ENCODE measurements at regions not wholly inside any gene's neighbourhood (a gene's known extent, or its start where the extent isn't known, plus 50 kb on each side); places are given as distances from the start of the nearest gene placed in this dataset.

DNA sequence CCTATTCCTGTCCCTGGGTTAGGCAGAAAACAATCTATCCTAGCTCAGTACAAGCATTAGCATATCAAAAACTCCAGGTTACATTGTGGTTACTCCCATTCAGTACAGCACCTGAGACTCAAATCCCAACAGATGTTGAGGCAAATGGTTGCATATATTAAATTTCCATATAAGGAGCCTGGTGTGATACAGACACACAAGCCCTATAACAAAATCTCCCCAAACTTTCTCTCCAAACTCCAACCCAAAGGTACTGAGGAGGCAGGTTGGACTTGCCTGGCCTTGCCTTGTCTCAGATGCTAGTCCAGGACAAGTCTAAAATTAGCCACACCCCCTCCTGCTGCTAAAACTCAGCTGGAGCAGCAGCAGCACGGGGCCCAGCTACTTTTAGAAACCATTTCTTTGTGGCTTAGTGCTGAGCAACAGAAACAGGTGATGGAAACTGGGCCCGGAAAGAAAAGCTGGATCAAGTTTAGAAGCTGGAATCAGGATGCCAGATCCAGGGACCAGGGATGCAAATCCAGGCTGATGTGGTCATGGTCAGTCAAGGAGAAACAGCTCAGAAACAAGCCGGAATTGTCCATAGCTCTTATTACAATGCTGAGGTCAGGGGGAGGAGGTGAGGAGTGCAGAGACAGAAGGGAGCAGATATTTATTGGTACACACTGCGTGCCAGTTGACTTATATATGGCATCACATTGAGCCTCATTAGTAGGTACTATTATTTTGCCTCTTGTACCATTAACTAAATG, 73.7 kb upstream of the AMOTL1 start:
- Mint-ChIP-seq H3K4me3 (no peak overlapping the region), H3K27ac (no peak overlapping the region), H3K36me3 (no peaks in the 10 kb centered on the region), H3K27me3 (peaks cover 16 to 21% of the 10 kb centered on the region in 2 donors), H3K4me1 (no peaks in the 10 kb centered on the region), H3K9me3 (no peaks in the 10 kb centered on the region)
- H3K4me3 ChIP-seq (ENCODE audit: control insufficient read depth in 1 of 2, extremely low read depth in 1 of 2, low read length in 1 of 2): no peak overlapping the region
- no peaks in the 10 kb centered on the region for H3K36me3 ChIP-seq (ENCODE audit: control insufficient read depth in 2 of 2, extremely low read depth in 1 of 2, insufficient read depth in 1 of 2, low read length in 1 of 2)
- DNase-seq (no peak), ATAC-seq (replicated peaks in 1 of 4) (no peak)
- ChIA-PET POLR2A (no interaction called here), CTCF (no interaction called here)
- H3K9me3 ChIP-seq: no peaks in the 10 kb centered on the region
- no peaks in the 10 kb centered on the region for H3K4me1 ChIP-seq (ENCODE audit: control insufficient read depth in 1 of 2, extremely low read depth in 1 of 2, insufficient read depth in 2 of 2, low read length in 2 of 2)
- WGBS (ENCODE audit: insufficient coverage): 71% methylated on average over 3 of the region's 4 CpGs
- no peak overlapping the region for H3K27ac ChIP-seq (ENCODE audit: low read length)
- H3K27me3 ChIP-seq (replicated peaks in 1 of 2; ENCODE audit: control insufficient read depth in 2 of 2, extremely low read depth in 1 of 2, insufficient read depth in 2 of 2, low read length in 1 of 2): peaks cover 0 to 3% of the 10 kb centered on the region in 2 experiments

GRCh38 chr11:94697156-94697555, 71.0 kb upstream of the AMOTL1 start:
- Mint-ChIP-seq H3K4me3 (no peak overlapping the region), H3K9me3 (no peaks in the 10 kb centered on the region), H3K27me3 (peaks cover 19 to 20% of the 10 kb centered on the region in 2 donors), H3K4me1 (no peaks in the 10 kb centered on the region), H3K36me3 (no peaks in the 10 kb centered on the region), H3K27ac (no peak overlapping the region)
- ATAC-seq (replicated peaks in 1 of 4) (no peak), DNase-seq (no peak)
- POLR2A ChIA-PET: no interaction called here
- H3K9me3 ChIP-seq: no peaks in the 10 kb centered on the region
- no peaks in the 10 kb centered on the region for H3K36me3 ChIP-seq (ENCODE audit: control insufficient read depth in 2 of 2, extremely low read depth in 1 of 2, insufficient read depth in 1 of 2, low read length in 1 of 2)
- CTCF ChIA-PET: no interaction called here
- no peak overlapping the region for H3K27ac ChIP-seq (ENCODE audit: low read length)
- no peaks in the 10 kb centered on the region for H3K4me1 ChIP-seq (ENCODE audit: control insufficient read depth in 1 of 2, extremely low read depth in 1 of 2, insufficient read depth in 2 of 2, low read length in 2 of 2)
- H3K27me3 ChIP-seq (replicated peaks in 1 of 2; ENCODE audit: control insufficient read depth in 2 of 2, extremely low read depth in 1 of 2, insufficient read depth in 2 of 2, low read length in 1 of 2): peaks cover 0 to 3% of the 10 kb centered on the region in 2 experiments
- H3K4me3 ChIP-seq (ENCODE audit: control insufficient read depth in 1 of 2, extremely low read depth in 1 of 2, low read length in 1 of 2): no peak overlapping the region

- H3K9me3 ChIP-seq: no peaks in the 10 kb centered on the region
- ATAC-seq (replicated peaks in 1 of 4) (no peak), DNase-seq (no peak)
- no peaks in the 10 kb centered on the region for H3K4me1 ChIP-seq (ENCODE audit: control insufficient read depth in 1 of 2, extremely low read depth in 1 of 2, insufficient read depth in 2 of 2, low read length in 2 of 2)
- no peaks in the 10 kb centered on the region for H3K36me3 Mint-ChIP-seq
- H3K27ac Mint-ChIP-seq: no peak overlapping the region
- no peak overlapping the region for H3K4me3 ChIP-seq (ENCODE audit: control insufficient read depth in 1 of 2, extremely low read depth in 1 of 2, low read length in 1 of 2)
- ChIA-PET CTCF (no interaction called here), POLR2A (interaction anchor here in 1 of 2 donors (1.0 kb wide), 1 partner anchor 110 kb away, joined by 5 read pairs; no protein-coding TSS in a partner anchor)
- WGBS (ENCODE audit: insufficient coverage): no CpG with 5 or more reads among the region's 1 CpG
- H3K36me3 ChIP-seq (ENCODE audit: control insufficient read depth in 2 of 2, extremely low read depth in 1 of 2, insufficient read depth in 1 of 2, low read length in 1 of 2): no peaks in the 10 kb centered on the region
- no peak overlapping the region for H3K27ac ChIP-seq (ENCODE audit: low read length)
- peaks cover 10 to 21% of the 10 kb centered on the region in 2 donors for H3K27me3 Mint-ChIP-seq
- no peaks in the 10 kb centered on the region for H3K9me3 Mint-ChIP-seq
- H3K4me3 Mint-ChIP-seq: no peak overlapping the region
- no peaks in the 10 kb centered on the region for H3K4me1 Mint-ChIP-seq
- H3K27me3 ChIP-seq (replicated peaks in 1 of 2; ENCODE audit: control insufficient read depth in 2 of 2, extremely low read depth in 1 of 2, insufficient read depth in 2 of 2, low read length in 1 of 2): no peaks in the 10 kb centered on the region
These were observed 67.5 kb upstream of the AMOTL1 start for GRCh38 chr11:94700622-94701021.

GRCh38 chr11:94702481-94702880, 65.7 kb upstream of the AMOTL1 start:
- H3K36me3 ChIP-seq (ENCODE audit: control insufficient read depth in 2 of 2, extremely low read depth in 1 of 2, insufficient read depth in 1 of 2, low read length in 1 of 2): no peaks in the 10 kb centered on the region
- H3K4me3 ChIP-seq (ENCODE audit: control insufficient read depth in 1 of 2, extremely low read depth in 1 of 2, low read length in 1 of 2): no peak overlapping the region
- H3K27me3 Mint-ChIP-seq: peaks cover 4 to 11% of the 10 kb centered on the region in 2 donors
- POLR2A ChIA-PET: no interaction called here
- CTCF ChIA-PET: no interaction called here
- no CpG with 5 or more reads among the region's 1 CpG for WGBS (ENCODE audit: insufficient coverage)
- no peak overlapping the region for H3K4me3 Mint-ChIP-seq
- no peaks in the 10 kb centered on the region for H3K4me1 ChIP-seq (ENCODE audit: control insufficient read depth in 1 of 2, extremely low read depth in 1 of 2, insufficient read depth in 2 of 2, low read length in 2 of 2)
- H3K9me3 Mint-ChIP-seq: no peaks in the 10 kb centered on the region
- no peaks in the 10 kb centered on the region for H3K9me3 ChIP-seq
- ATAC-seq (replicated peaks in 1 of 4): no peak
- H3K27ac ChIP-seq (ENCODE audit: low read length): no peak overlapping the region
- no peak for DNase-seq
- no peak overlapping the region for H3K27ac Mint-ChIP-seq
- H3K36me3 Mint-ChIP-seq: no peaks in the 10 kb centered on the region
- H3K27me3 ChIP-seq (replicated peaks in 1 of 2; ENCODE audit: control insufficient read depth in 2 of 2, extremely low read depth in 1 of 2, insufficient read depth in 2 of 2, low read length in 1 of 2): no peaks in the 10 kb centered on the region
- H3K4me1 Mint-ChIP-seq: no peaks in the 10 kb centered on the region

DNA sequence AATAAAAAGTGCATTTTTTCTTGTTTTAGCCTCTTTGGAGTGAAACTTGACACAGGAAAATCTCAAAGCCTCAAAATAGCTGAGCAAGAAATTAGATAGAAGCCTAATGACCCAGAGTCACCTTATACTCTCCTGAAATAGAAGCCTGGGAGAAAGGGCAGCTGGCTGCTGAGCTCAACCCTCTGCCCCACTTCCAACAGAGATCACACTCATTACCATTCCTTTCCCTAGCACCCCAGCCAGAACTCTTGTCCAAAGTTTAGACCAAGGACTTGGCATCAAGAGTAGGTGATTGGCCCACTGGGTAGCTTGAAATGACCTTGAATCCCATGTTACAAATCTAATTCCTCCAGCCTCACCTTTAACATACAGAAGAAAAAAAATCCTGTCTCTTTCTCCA, 62.7 kb upstream of the AMOTL1 start:
- Mint-ChIP-seq H3K27ac (no peak overlapping the region), H3K36me3 (no peaks in the 10 kb centered on the region), H3K9me3 (no peaks in the 10 kb centered on the region), H3K27me3 (peaks cover 0 to 4% of the 10 kb centered on the region in 2 donors), H3K4me3 (no peak overlapping the region), H3K4me1 (no peaks in the 10 kb centered on the region)
- CTCF ChIA-PET: no interaction called here
- no peak overlapping the region for H3K27ac ChIP-seq (ENCODE audit: low read length)
- H3K9me3 ChIP-seq: no peaks in the 10 kb centered on the region
- DNase-seq: no peak
- H3K4me1 ChIP-seq (ENCODE audit: control insufficient read depth in 1 of 2, extremely low read depth in 1 of 2, insufficient read depth in 2 of 2, low read length in 2 of 2): no peaks in the 10 kb centered on the region
- no peaks in the 10 kb centered on the region for H3K36me3 ChIP-seq (ENCODE audit: control insufficient read depth in 2 of 2, extremely low read depth in 1 of 2, insufficient read depth in 1 of 2, low read length in 1 of 2)
- H3K27me3 ChIP-seq (replicated peaks in 1 of 2; ENCODE audit: control insufficient read depth in 2 of 2, extremely low read depth in 1 of 2, insufficient read depth in 2 of 2, low read length in 1 of 2): no peaks in the 10 kb centered on the region
- POLR2A ChIA-PET: no interaction called here
- H3K4me3 ChIP-seq (ENCODE audit: control insufficient read depth in 1 of 2, extremely low read depth in 1 of 2, low read length in 1 of 2): no peak overlapping the region
- ATAC-seq (replicated peaks in 1 of 4): no peak

DNA sequence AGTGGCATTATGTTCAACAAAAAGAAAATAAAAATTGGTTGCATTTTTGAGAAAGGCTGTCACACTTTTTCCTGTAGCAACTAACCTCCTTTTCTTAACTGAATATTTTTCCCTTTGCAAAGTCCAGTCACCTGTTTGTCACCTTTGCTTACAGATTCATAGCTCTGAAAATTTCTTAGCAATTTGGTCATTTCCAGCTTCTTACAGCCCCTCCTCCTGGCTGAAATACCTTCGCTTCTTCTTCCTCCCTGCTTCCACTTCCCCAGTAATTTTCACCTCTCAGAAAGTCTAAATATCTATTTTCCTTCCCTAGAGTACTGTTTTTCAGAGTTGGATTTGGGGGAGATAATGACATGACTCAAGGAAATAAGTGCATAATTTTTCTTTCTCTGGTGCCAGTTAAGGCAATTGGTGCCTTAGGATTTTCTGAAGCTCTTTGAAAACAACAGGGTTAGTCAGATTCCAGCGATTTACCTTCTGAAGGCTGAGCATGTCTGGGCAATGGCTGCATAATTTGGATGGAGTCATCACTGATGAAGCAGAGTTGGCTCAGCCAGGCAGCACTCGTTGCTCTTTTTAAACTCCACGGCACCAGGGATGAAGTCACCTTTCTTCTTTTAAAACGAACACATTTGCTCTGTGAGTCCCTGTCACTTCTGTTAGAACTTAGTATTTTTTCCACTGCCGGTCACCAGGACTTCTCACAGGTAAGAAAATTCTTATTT, 62.1 kb upstream of the AMOTL1 start:
- 85% methylated on average over 4 of the region's 6 CpGs for WGBS (ENCODE audit: insufficient coverage)
- POLR2A ChIA-PET: no interaction called here
- Histone ChIP-seq H3K4me3 (ENCODE audit: control insufficient read depth in 1 of 2, extremely low read depth in 1 of 2, low read length in 1 of 2) (no peak overlapping the region), H3K36me3 (ENCODE audit: control insufficient read depth in 2 of 2, extremely low read depth in 1 of 2, insufficient read depth in 1 of 2, low read length in 1 of 2) (no peaks in the 10 kb centered on the region), H3K27me3 (replicated peaks in 1 of 2; ENCODE audit: control insufficient read depth in 2 of 2, extremely low read depth in 1 of 2, insufficient read depth in 2 of 2, low read length in 1 of 2) (no peaks in the 10 kb centered on the region), H3K4me1 (ENCODE audit: control insufficient read depth in 1 of 2, extremely low read depth in 1 of 2, insufficient read depth in 2 of 2, low read length in 2 of 2) (no peaks in the 10 kb centered on the region), H3K27ac (ENCODE audit: low read length) (no peak overlapping the region), H3K9me3 (no peaks in the 10 kb centered on the region)
- Mint-ChIP-seq H3K27me3 (peaks cover 0 to 3% of the 10 kb centered on the region in 2 donors), H3K36me3 (no peaks in the 10 kb centered on the region), H3K9me3 (no peaks in the 10 kb centered on the region), H3K4me1 (no peaks in the 10 kb centered on the region), H3K27ac (no peak overlapping the region), H3K4me3 (no peak overlapping the region)
- CTCF ChIA-PET: no interaction called here
- DNase-seq (no peak), ATAC-seq (replicated peaks in 1 of 4) (no peak)

Measured in T-cell (primary cell).